HG03159 (cell line): ENCODE measurements at regions not wholly inside any gene's neighbourhood (a gene's known extent, or its start where the extent isn't known, plus 50 kb on each side); places are given as distances from the start of the nearest gene placed in this dataset.

ENCODE experiments used
- ATAC-seq: cut with Tn5 transposase; IDR thresholded peaks from one replicate; pipeline ENCODE4 v1.9.1; 2021; ENCODE audit warnings: mild to moderate bottlenecking, moderate library complexity; ENCODE audit not compliant: unreplicated experiment

GRCh38 chr12:81962126-81962856 lies 203.1 kb upstream of the PPFIA2 start:
- ATAC-seq = no peak

DNA sequence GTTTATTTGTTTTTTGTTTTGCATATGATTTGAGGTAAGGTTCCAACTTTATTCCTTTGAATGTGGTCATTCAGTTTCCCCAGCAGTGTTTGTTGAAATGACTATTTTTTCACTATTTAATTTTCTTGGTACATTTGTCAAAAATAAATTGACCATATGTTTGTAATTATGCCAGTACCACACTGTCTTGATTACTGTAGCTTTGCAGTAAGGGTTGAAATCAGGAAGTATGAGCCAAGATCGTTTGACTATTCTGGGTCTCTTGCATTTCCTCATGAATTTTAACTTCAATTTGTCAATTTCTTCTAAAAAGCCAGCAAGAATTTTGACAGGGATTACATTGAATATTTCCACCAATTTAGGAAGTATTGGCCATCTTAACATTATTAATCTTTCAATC lies 199.3 kb upstream of the PPFIA2 start:
- no peak for ATAC-seq

DNA sequence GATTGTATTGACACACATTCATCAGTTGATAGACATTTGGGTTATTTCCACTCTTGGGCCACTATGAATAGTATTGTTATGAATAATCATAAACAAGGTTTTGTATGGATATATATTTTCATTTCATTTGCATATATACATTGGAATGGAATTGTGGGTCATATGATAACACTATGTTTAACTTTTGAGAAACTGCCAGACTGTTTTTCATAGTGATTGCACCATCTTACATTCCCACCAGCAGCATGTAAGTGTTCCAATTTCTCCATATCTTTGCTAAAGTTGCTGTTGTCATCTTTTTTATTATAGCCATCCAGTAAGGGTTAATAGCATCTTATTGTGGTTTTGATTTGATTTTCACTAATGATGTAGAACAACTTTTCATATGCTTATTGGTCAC lies 198.5 kb upstream of the PPFIA2 start:
- ATAC-seq = no peak

DNA sequence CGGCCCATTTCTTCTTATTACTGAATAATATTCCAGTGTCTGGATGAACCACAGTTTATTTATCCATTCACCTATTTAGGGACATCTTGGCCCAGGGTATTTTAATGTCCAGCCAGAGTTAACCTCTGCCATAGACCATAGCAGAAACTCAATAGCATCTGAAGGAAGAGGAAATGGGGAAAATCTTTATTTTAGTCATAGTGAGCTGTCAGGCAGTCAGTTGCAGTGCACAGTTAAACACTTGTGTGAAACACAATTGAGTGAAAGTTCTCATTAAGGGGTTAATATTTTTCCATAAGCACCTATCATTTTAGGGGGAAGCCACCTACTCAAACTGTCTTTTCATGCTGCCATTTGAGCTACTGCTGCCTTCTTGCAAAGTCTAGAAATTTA lies 197.3 kb upstream of the PPFIA2 start:
- ATAC-seq = no peak

GRCh38 chr12:81953541-81953940 lies 194.4 kb upstream of the PPFIA2 start:
- no peak for ATAC-seq

- ATAC-seq = no peak
These were observed 191.7 kb upstream of the PPFIA2 start for GRCh38 chr12:81950871-81951270.

DNA sequence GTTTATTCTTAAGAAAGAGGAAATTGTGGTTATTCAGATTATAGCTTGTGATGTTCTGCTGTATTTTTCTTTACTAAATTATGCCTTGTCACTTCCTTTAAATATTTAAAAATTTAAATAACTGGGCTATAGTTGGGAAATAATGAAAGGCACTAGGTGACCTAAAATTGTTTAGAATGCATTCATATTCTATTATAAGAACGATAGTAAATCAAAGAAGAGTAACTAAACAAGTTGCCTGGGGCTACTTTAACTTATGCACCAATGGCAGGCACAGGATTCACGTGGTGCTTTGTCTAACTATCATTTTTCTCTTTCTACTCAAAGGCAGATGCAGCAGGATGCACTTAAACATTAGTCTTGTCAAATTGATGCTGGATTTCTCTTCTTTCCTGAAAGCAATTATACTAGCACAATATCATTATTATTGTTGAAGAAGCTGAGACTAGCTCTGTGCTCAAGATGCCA lies 190.7 kb upstream of the PPFIA2 start:
- ATAC-seq = no peak

DNA sequence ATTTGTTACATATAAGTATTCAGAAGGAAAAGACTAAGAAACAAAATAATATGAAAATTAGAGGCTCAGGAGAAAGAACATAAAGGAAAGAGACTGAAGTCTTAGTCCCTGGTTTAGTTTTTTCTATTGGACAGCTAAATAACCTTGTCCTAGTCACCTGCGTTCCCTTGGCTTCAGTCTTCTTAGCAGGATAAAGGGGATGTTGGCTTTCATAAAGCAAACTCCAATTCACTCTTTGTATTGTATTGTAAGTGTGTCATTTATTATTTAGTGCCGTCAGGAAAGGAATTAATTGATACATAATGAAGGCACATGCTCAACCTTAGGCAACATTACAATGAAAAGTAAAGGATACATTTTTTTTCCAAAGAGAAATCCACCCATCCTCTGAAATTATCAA lies 190.3 kb upstream of the PPFIA2 start:
- no peak for ATAC-seq

DNA sequence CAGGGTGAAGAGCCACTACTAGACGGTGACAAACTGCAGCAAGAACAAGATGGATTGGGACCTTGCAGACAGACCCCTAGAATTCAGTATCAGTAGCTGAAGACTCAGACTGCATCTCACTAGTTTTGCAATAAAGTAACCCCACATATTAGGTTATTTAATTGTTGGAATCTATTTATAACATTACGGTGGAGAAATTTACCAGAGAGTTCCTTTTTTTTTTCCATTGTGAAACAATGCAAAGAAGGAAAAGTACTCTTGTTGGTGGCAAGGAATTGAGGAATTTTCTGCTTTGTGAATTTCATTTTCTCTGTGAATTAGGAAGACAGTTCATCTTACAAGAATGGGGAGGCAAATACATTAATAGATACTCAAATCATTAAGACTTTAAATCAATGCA lies 185.7 kb upstream of the PPFIA2 start:
- no peak for ATAC-seq

GRCh38 chr12:81942594-81942993 lies 183.4 kb upstream of the PPFIA2 start:
- peak; percentile 75 for ATAC-seq

- ATAC-seq = no peak
These were observed 170.9 kb upstream of the PPFIA2 start for GRCh38 chr12:81930037-81930436.

DNA sequence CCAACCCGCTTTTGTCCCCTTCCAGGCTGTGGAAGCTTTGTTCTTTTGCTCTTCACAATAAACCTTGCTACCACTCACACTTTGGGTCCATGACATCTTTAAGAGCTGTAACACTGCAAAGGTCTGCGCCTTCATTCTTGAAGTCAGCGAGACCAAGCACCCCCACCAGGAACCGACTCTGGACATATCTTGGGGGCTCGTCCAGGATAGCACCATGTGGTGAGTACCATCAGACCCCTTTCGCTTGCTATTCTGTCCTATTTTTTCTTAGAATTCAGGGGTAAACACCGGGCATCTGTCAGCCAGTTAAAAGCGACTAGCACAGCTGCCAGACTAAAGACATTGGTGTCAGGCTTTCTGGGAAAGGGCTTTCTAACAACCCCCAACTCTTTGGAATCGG lies 137.6 kb upstream of the PPFIA2 start:
- no peak for ATAC-seq

DNA sequence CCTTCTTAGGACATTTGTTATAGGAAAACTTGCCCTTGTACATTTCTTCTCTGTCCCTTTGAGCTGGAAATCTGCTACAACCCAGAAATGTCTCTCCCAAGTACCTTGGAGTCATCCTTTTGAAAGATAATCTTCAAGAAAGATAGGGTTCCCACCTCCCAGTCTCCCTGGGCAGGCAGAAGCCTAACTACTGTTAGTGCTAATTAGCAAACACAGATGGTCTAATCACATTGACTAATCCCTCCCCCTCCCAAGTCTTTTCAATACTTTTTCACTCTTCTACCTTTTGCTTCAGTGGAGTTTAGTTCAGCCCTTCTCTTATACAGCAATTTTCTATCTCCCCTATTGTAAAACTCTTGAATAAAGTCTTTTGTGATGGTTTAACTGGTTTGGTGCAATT lies 129.8 kb upstream of the PPFIA2 start:
- ATAC-seq = no peak

- ATAC-seq = no peak
These were observed 129.1 kb upstream of the PPFIA2 start for GRCh38 chr12:81888106-81888740.

GRCh38 chr12:81874586-81874985 lies 115.4 kb upstream of the PPFIA2 start:
- ATAC-seq = no peak

DNA sequence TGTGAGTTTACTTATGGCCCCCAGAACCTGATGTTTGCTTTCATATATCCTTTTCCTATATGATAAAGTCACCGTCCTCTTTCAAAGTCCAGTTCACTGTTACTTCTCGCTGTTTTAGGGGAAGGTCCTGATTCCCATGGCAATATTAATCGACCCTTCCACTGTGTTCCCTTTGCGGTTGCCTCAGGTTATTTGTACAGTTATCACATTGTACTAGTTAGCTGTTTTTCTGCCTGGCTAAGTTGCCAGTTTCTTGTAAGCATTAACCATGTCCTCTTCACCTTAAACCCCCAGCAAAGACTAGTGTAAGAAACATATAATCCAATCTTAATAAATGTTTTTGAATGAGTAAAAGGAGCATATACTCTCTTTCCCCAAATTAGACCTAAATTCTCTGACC lies 115.0 kb upstream of the PPFIA2 start:
- no peak for ATAC-seq

DNA sequence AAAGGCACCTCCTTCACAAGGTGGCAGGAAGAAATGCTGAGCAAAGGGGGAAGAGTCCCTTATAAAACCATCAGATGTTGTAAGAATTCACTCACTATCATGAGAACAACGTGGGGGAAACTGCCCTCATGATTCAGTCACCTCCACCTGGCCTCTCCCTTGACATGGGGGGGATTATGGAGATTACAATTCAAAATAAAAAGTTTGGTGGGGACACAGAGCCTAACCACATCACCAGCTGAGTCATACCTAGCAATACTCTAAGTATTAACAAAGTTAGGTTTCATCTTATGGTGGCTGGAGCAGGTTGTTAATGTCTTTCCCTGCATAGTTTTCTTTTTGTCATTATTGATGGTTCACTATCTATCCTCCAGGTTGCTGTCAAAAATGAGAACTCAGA lies 113.2 kb upstream of the PPFIA2 start:
- ATAC-seq = no peak

DNA sequence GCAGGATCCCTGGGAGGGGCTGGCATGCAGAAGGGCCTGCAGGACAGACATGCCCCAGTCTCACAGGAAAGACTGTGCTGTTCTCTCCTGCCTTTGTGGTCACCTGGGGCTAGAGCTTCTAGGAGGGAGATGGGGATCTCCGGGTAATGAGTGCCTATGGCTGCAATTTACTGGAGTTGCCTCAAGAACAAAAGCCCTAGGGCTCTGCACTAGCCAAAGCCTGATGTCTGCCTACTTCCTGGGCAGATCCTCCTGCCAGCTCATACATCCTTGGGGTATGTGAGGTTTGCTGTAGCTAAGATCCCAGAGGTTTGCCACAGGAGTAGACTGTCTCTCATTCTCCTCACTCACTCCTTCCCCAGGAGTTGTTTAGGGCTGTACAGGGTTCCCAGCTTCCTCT lies 106.9 kb upstream of the PPFIA2 start:
- ATAC-seq = no peak

DNA sequence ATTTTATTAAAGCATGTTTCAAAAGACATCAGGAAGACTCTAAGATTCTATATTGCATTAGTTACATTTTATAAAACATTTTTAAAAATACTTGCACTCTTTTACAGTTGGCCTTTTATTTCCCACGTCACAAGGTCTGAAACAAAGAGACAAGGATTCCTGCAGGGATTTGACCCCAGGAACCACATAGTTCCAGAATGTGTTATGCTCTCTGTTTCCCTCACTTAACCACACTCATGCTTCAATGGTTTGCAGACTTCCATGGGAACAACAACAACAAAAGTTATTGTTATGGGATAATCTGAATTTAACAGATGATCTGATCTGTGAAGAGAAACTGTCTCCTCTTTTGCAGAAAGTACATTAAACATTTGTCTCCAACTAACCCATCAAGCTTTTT lies 104.3 kb upstream of the PPFIA2 start:
- ATAC-seq = no peak

DNA sequence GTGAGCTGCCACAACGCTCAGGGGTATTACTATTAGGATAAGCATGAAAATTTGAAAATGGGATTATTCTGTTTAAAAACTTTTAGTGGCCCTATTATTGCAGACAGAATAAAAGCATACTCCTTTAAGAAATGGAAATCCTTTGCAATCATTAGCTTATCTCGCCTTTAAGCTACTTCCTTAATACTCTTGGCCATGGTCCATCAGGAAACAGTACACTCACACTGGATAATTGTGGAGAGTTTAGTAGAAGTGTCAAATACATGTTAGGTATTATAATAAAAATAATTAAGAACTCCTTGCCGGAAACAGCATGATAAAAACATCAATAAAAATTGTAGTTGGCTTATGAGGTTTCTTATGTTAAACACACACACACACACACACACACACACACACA lies 100.4 kb upstream of the PPFIA2 start:
- no peak for ATAC-seq

DNA sequence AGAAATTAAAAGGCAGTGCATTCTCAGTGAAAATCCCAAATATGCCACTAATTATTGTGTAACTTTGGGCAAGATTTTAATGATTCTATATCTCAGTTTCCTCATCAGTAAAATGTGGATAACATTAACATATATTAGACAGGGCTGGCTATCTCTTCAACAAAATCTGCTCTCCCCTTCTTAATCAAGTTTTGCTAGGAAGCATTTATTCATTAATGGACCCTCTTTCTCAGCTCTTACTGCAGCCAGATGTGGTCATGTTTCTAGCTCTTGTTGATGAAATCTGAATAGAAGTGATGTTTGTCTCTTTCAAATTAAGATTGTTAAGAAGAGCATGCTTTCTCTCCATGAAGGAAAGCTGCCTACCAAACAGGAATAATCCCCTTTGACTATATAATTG lies 84.4 kb upstream of the PPFIA2 start:
- ATAC-seq = no peak

GRCh38 chr12:81835783-81836182 lies 76.6 kb upstream of the PPFIA2 start:
- no peak for ATAC-seq
